GM12878 (cell line): ENCODE measurements at regions not wholly inside any gene's neighbourhood (a gene's known extent, or its start where the extent isn't known, plus 50 kb on each side); places are given as distances from the start of the nearest gene placed in this dataset.

Source experiments
- ATAC-seq: fragments of 200-7000 bp; cut with Tn5 transposase; 3 replicates; pipeline ENCODE4 v1.9.1; 2020; ENCODE audit warnings: mild to moderate bottlenecking, moderate library complexity
- BruUV-seq: library from RNA; stranded (reverse); fragments of 400-500 nt; replicated peaks from 2 replicates; lab custom pipeline; 2021; lab: Mats Ljungman, UMichigan
- CTCF ChIA-PET: fragments of 300-600 bp; sonication (Branson Sonifier 250); formaldehyde crosslinking; extraction: SDS; loops from one replicate; lab custom pipeline; 2021; ENCODE audit warnings: inconsistent platforms; lab: Yijun Ruan, JAX
- POLR2A ChIA-PET: fragments of 350-600 bp; formaldehyde crosslinking; extraction: SDS; loops from one replicate; lab custom pipeline; 2021; ENCODE audit warnings: inconsistent platforms; lab: Charles Lee
- RAD21 ChIA-PET: fragments of 300-600 bp; sonication (Branson Sonifier 250); formaldehyde crosslinking; loops from one replicate; lab custom pipeline; 2023; ENCODE audit warnings: antibody characterized with exemption; ENCODE audit not compliant: unreplicated experiment; lab: Charles Lee
- SMC1A ChIA-PET: fragments of 300-600 bp; sonication (Branson Sonifier 250); formaldehyde crosslinking; loops from one replicate; lab custom pipeline; 2023; ENCODE audit not compliant: unreplicated experiment, uncharacterized antibody; lab: Charles Lee
- DNase-seq: peaks from one replicate; pipeline ENCODE4 v3.0.0-alpha.2; 2011; ENCODE audit warnings: low read depth, low spot score
- FAIRE-seq: peaks from 3 replicates; lab custom pipeline; 2011; peaks lifted over from hg19 to GRCh38; lab: Jason Lieb, UNC
- H2AFZ ChIP-seq: 2 replicates; pipeline ENCODE4 v1.6.0; 2011; ENCODE audit warnings: low read depth, low read length, control low read depth; ENCODE audit not compliant: control insufficient read depth
- H3K27ac ChIP-seq: 2 replicates; pipeline ENCODE4 v1.5.1; 2011; ENCODE audit warnings: control low read depth; ENCODE audit not compliant: control insufficient read depth, insufficient read depth
- H3K27me3 ChIP-seq, 2 experiments: replicated peaks in 1 of 2; 2 replicates each; pipeline versions ENCODE4 v1.6.0 to v1.6.1; 2011; ENCODE audit warnings: low read length in 1 of 2; ENCODE audit not compliant: control insufficient read depth in 2 of 2, insufficient read depth in 2 of 2
- H3K36me3 ChIP-seq, 2 experiments: 2 replicates each; pipeline ENCODE4 v1.5.1; 2011; ENCODE audit warnings: low read length in 1 of 2; ENCODE audit not compliant: control insufficient read depth in 2 of 2, insufficient read depth in 2 of 2
- H3K4me1 ChIP-seq: 2 replicates; pipeline ENCODE4 v1.6.1; 2011; ENCODE audit warnings: mild to moderate bottlenecking, low read length, moderate library complexity, mixed read lengths; ENCODE audit not compliant: control insufficient read depth, insufficient read depth
- H3K4me2 ChIP-seq: 2 replicates; pipeline ENCODE4 v1.6.0; 2011; ENCODE audit warnings: control low read depth; ENCODE audit not compliant: control insufficient read depth, insufficient read depth
- H3K4me3 ChIP-seq: fragments of 200-600 bp; sonication (generic); 2 replicates; pipeline ENCODE4 v1.5.1; 2016
- H3K79me2 ChIP-seq: 2 replicates; pipeline ENCODE4 v1.6.0; 2011; ENCODE audit warnings: low read length; ENCODE audit not compliant: control insufficient read depth, insufficient read depth
- H3K9ac ChIP-seq: 2 replicates; pipeline ENCODE4 v1.8.0; 2011; ENCODE audit warnings: low read length, control low read depth, mixed read lengths; ENCODE audit not compliant: control insufficient read depth, insufficient read depth
- H3K9me3 ChIP-seq: replicated peaks from 3 replicates; pipeline ENCODE4 v1.5.1; 2011; ENCODE audit warnings: mild to moderate bottlenecking, low read length; ENCODE audit not compliant: control insufficient read depth, insufficient read depth
- H4K20me1 ChIP-seq: 2 replicates; pipeline ENCODE4 v1.6.0; 2011; ENCODE audit not compliant: control insufficient read depth, insufficient read depth
- RAD21 ChIP-seq: IDR thresholded peaks from 2 replicates; pipeline ENCODE4 v1.6.1; 2011; ENCODE audit warnings: mild to moderate bottlenecking, low read depth, low read length, moderate library complexity; ENCODE audit not compliant: insufficient read depth
- SMC3 ChIP-seq: IDR thresholded peaks from 2 replicates; pipeline ENCODE4 v1.6.1; 2011; ENCODE audit warnings: low read length, improper control_type of control experiment, borderline replicate concordance
- YY1 ChIP-seq: IDR thresholded peaks from 2 replicates; pipeline ENCODE4 v1.6.1; 2011; ENCODE audit warnings: low read depth, mild to moderate bottlenecking, low read length
- WGBS: methylation state at CpG from one replicate; pipeline ENCODE4 v1.1.6; 2016; ENCODE audit warnings: low lambda C conversion rate; ENCODE audit not compliant: insufficient replicate concordance, insufficient coverage; ENCODE audit errors: missing lambda C conversion rate; 5-methylcytosine and 5-hydroxymethylcytosine counted together
- in situ Hi-C: fragments of 300-500 bp; cut with MboI; formaldehyde crosslinking; loops from 9 replicates; pipeline ENCODE4 v1.14.3; 2018; ENCODE audit warnings: mixed read lengths
- intact Hi-C: fragments of 100-400 bp; cut with micrococcal nuclease; formaldehyde crosslinking; loops from one replicate; pipeline ENCODE4 v1.14.2; 2022; ENCODE audit not compliant: unreplicated experiment
- TF ChIP-seq, protein P1 (sequence below): fragments of 450-650 bp; formaldehyde crosslinking; IDR thresholded peaks from 2 replicates; pipeline ENCODE4 v1.5.0; 2022; ENCODE audit warnings: mild to moderate bottlenecking, missing genetic modification characterization
- TF ChIP-seq, protein P2 (sequence below), 3 experiments: IDR thresholded peaks in 2 of 3; conservative IDR thresholded peaks in 1 of 3; 2 replicates each; pipeline ENCODE4 v1.5.1; 2011; ENCODE audit warnings: low read depth in 3 of 3, low read length in 3 of 3, mild to moderate bottlenecking in 3 of 3, control low read depth in 2 of 3, moderate library complexity in 2 of 3, inconsistent platforms in 1 of 3, mixed read lengths in 1 of 3; ENCODE audit not compliant: control insufficient read depth in 2 of 3, insufficient read depth in 1 of 3; ENCODE audit errors: extremely low read depth in 1 of 3
- TF ChIP-seq, protein P3 (sequence below): IDR thresholded peaks from 2 replicates; pipeline ENCODE4 v1.6.1; 2012; ENCODE audit warnings: improper control_type of control experiment, low read depth, low read length; ENCODE audit not compliant: insufficient replicate concordance

DNA sequence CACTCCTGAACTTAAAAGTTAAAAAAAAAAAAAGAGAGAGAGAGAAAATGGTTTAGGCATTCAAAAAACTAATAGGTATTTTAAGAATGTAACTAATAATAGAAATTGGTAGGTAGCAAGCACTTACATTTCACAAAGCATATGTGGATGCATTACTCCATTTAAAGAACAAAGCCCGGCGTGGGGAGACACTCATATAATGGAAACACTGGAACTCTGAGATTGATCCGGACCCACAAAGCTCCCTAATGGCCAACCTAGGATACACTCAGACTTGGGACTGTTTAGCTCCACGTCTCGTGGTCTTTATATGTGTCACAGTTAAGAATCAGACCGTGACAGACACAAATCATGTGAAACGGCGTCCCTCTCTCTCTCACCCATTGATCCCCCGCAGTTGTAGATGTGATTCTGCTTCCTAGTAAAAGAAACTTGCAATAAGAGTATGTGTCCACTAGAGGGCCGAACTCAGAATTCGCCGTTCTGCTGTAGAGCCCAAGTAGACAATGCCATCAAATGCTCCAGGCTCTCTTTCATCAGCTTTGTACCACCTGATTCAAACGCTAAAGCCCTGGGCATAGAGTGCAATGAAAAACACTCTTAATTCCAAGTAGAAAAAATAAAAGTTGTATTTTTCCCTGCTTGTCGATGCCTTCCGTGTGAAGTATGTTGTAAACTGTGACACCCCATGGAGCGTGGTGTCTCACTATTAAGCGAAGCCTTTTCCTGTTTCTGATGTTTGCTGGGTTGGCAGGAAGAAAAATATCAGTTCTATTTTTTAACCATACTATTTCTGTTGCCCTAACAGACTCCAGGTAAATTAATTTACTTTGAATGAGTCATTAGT lies 429.0 kb upstream of the MTPN start:
- 38% methylated on average over 17 of the region's 17 CpGs for WGBS
- no peak for DNase-seq
- CTCF ChIA-PET: interaction anchor here (0.8 to 1.9 kb wide), 7 partner anchors 13 to 1049 kb away, joined by 3 to 8 read pairs (median 3); no protein-coding TSS in a partner anchor
- H3K4me1 ChIP-seq: no peaks in the 10 kb centered on the region
- peak; percentile 99 for FAIRE-seq
- H3K4me3 ChIP-seq: no peak overlapping the region
- intact Hi-C loops (loop anchor here (2.0 to 5.0 kb wide), 3 partner anchors 291 to 1186 kb away; no protein-coding TSS in a partner anchor), in situ Hi-C loops (loop anchor here (10.0 kb wide), 1 partner anchor 1179 kb away; no protein-coding TSS in a partner anchor)
- no peak overlapping the region for H2AFZ ChIP-seq
- no peaks in the 10 kb centered on the region for H3K9me3 ChIP-seq
- TF ChIP-seq, protein P1, sequence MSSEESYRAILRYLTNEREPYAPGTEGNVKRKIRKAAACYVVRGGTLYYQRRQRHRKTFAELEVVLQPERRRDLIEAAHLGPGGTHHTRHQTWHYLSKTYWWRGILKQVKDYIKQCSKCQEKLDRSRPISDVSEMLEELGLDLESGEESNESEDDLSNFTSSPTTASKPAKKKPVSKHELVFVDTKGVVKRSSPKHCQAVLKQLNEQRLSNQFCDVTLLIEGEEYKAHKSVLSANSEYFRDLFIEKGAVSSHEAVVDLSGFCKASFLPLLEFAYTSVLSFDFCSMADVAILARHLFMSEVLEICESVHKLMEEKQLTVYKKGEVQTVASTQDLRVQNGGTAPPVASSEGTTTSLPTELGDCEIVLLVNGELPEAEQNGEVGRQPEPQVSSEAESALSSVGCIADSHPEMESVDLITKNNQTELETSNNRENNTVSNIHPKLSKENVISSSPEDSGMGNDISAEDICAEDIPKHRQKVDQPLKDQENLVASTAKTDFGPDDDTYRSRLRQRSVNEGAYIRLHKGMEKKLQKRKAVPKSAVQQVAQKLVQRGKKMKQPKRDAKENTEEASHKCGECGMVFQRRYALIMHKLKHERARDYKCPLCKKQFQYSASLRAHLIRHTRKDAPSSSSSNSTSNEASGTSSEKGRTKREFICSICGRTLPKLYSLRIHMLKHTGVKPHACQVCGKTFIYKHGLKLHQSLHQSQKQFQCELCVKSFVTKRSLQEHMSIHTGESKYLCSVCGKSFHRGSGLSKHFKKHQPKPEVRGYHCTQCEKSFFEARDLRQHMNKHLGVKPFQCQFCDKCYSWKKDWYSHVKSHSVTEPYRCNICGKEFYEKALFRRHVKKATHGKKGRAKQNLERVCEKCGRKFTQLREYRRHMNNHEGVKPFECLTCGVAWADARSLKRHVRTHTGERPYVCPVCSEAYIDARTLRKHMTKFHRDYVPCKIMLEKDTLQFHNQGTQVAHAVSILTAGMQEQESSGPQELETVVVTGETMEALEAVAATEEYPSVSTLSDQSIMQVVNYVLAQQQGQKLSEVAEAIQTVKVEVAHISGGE (CRISPR knock-in tag): no peak
- peak; percentile 41; the same call in 1 of the 2 replicates for TF ChIP-seq YY1
- peak; percentile 56 for TF ChIP-seq RAD21
- TF ChIP-seq SMC3: peak; percentile 61; the same call in 1 of the 2 replicates
- TF ChIP-seq, protein P2, sequence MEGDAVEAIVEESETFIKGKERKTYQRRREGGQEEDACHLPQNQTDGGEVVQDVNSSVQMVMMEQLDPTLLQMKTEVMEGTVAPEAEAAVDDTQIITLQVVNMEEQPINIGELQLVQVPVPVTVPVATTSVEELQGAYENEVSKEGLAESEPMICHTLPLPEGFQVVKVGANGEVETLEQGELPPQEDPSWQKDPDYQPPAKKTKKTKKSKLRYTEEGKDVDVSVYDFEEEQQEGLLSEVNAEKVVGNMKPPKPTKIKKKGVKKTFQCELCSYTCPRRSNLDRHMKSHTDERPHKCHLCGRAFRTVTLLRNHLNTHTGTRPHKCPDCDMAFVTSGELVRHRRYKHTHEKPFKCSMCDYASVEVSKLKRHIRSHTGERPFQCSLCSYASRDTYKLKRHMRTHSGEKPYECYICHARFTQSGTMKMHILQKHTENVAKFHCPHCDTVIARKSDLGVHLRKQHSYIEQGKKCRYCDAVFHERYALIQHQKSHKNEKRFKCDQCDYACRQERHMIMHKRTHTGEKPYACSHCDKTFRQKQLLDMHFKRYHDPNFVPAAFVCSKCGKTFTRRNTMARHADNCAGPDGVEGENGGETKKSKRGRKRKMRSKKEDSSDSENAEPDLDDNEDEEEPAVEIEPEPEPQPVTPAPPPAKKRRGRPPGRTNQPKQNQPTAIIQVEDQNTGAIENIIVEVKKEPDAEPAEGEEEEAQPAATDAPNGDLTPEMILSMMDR (IDR thresholded peaks at IDR 0.05 in 2 of 3, conservative IDR thresholded peaks at IDR 0.05 in 1 of 3; ENCODE audit: control insufficient read depth in 2 of 3, extremely low read depth in 1 of 3, insufficient read depth in 1 of 3, low read depth in 3 of 3, low read length in 3 of 3): peak; percentile 56 to 84 (median 81)
- TF ChIP-seq, protein P3, sequence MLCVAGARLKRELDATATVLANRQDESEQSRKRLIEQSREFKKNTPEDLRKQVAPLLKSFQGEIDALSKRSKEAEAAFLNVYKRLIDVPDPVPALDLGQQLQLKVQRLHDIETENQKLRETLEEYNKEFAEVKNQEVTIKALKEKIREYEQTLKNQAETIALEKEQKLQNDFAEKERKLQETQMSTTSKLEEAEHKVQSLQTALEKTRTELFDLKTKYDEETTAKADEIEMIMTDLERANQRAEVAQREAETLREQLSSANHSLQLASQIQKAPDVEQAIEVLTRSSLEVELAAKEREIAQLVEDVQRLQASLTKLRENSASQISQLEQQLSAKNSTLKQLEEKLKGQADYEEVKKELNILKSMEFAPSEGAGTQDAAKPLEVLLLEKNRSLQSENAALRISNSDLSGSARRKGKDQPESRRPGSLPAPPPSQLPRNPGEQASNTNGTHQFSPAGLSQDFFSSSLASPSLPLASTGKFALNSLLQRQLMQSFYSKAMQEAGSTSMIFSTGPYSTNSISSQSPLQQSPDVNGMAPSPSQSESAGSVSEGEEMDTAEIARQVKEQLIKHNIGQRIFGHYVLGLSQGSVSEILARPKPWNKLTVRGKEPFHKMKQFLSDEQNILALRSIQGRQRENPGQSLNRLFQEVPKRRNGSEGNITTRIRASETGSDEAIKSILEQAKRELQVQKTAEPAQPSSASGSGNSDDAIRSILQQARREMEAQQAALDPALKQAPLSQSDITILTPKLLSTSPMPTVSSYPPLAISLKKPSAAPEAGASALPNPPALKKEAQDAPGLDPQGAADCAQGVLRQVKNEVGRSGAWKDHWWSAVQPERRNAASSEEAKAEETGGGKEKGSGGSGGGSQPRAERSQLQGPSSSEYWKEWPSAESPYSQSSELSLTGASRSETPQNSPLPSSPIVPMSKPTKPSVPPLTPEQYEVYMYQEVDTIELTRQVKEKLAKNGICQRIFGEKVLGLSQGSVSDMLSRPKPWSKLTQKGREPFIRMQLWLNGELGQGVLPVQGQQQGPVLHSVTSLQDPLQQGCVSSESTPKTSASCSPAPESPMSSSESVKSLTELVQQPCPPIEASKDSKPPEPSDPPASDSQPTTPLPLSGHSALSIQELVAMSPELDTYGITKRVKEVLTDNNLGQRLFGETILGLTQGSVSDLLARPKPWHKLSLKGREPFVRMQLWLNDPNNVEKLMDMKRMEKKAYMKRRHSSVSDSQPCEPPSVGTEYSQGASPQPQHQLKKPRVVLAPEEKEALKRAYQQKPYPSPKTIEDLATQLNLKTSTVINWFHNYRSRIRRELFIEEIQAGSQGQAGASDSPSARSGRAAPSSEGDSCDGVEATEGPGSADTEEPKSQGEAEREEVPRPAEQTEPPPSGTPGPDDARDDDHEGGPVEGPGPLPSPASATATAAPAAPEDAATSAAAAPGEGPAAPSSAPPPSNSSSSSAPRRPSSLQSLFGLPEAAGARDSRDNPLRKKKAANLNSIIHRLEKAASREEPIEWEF: no peak
- no peaks in the 10 kb centered on the region for H3K79me2 ChIP-seq
- BruUV-seq: no TSS peak
- RAD21 ChIA-PET: no interaction called here
- peak; percentile 98 for ATAC-seq
- no peak overlapping the region for H3K9ac ChIP-seq
- no peaks in the 10 kb centered on the region for H4K20me1 ChIP-seq
- SMC1A ChIA-PET: interaction anchor here (0.8 to 1.0 kb wide), 3 partner anchors 52 to 1049 kb away, joined by 3 to 4 read pairs (median 3); no protein-coding TSS in a partner anchor
- H3K36me3 ChIP-seq: no peaks in the 10 kb centered on the region
- POLR2A ChIA-PET: no interaction called here
- no peak overlapping the region for H3K27ac ChIP-seq
- no peaks in the 10 kb centered on the region for H3K27me3 ChIP-seq
- H3K4me2 ChIP-seq: no peak overlapping the region
